GM23338 (cell line): ENCODE measurements at regions not wholly inside any gene's neighbourhood (a gene's known extent, or its start where the extent isn't known, plus 50 kb on each side); places are given as distances from the start of the nearest gene placed in this dataset.

ENCODE experiments used
- ATAC-seq: fragments of 200-7000 bp; cut with Tn5 transposase; 3 replicates; pipeline ENCODE4 v1.9.1; 2020
- DNase-seq: peaks from one replicate; pipeline ENCODE4 v3.0.0-alpha.2; 2015; ENCODE audit warnings: low spot score
- H2AFZ ChIP-seq: fragments of 200-600 bp; sonication (generic); 2 replicates; pipeline ENCODE4 v1.8.0; 2016; ENCODE audit warnings: antibody characterized with exemption, mild to moderate bottlenecking, moderate library complexity
- H3F3A ChIP-seq: fragments of 200-600 bp; sonication (generic); replicated peaks from 2 replicates; pipeline ENCODE4 v1.8.0; 2017; ENCODE audit warnings: antibody characterized with exemption, mixed run types, low read depth
- H3K27ac ChIP-seq: fragments of 200-600 bp; sonication (generic); 2 replicates; pipeline ENCODE4 v1.6.1; 2016; ENCODE audit warnings: low read depth
- H3K27me3 ChIP-seq: fragments of 200-600 bp; sonication (generic); 2 replicates; pipeline ENCODE4 v1.8.0; 2016; ENCODE audit warnings: mild to moderate bottlenecking, mixed run types, moderate library complexity; ENCODE audit not compliant: insufficient read depth
- H3K36me3 ChIP-seq: fragments of 200-600 bp; sonication (generic); 2 replicates; pipeline ENCODE4 v1.8.0; 2016; ENCODE audit warnings: mild to moderate bottlenecking; ENCODE audit not compliant: insufficient read depth
- H3K4me1 ChIP-seq: fragments of 200-600 bp; sonication (generic); 2 replicates; pipeline ENCODE4 v1.8.0; 2016; ENCODE audit warnings: mild to moderate bottlenecking, moderate library complexity; ENCODE audit not compliant: insufficient read depth
- H3K4me2 ChIP-seq: fragments of 200-600 bp; sonication (generic); 2 replicates; pipeline ENCODE4 v1.7.1; 2017; ENCODE audit warnings: mixed run types
- H3K4me3 ChIP-seq: fragments of 200-600 bp; sonication (generic); 2 replicates; pipeline ENCODE4 v1.6.1; 2016; ENCODE audit warnings: mixed run types
- H3K79me2 ChIP-seq: fragments of 200-600 bp; sonication (generic); replicated peaks from 2 replicates; pipeline ENCODE4 v1.8.0; 2017; ENCODE audit warnings: mild to moderate bottlenecking; ENCODE audit not compliant: insufficient read depth
- H3K9me2 ChIP-seq: fragments of 200-600 bp; sonication (generic); 2 replicates; pipeline ENCODE4 v1.8.0; 2017; ENCODE audit not compliant: insufficient read depth
- H4K20me1 ChIP-seq: fragments of 200-600 bp; sonication (generic); replicated peaks from 2 replicates; pipeline ENCODE4 v1.8.0; 2017; ENCODE audit warnings: mild to moderate bottlenecking; ENCODE audit not compliant: insufficient read depth
- H3K27ac Mint-ChIP-seq: 2 replicates; pipeline ENCODE4 v1.8.0; 2020; ENCODE audit warnings: inconsistent platforms, mild to moderate bottlenecking, moderate library complexity, mixed read lengths
- H3K27me3 Mint-ChIP-seq: 3 replicates; pipeline ENCODE4 v1.8.0; 2022; ENCODE audit warnings: low read depth, mild to moderate bottlenecking, moderate library complexity, mixed read lengths, inconsistent platforms; ENCODE audit not compliant: insufficient read depth, poor library complexity
- H3K36me3 Mint-ChIP-seq: 3 replicates; pipeline ENCODE4 v1.8.0; 2021; ENCODE audit warnings: low read depth, mild to moderate bottlenecking, inconsistent platforms, moderate library complexity, mixed read lengths
- H3K4me1 Mint-ChIP-seq: 3 replicates; pipeline ENCODE4 v1.8.0; 2020; ENCODE audit warnings: mild to moderate bottlenecking, inconsistent platforms, mixed read lengths
- H3K4me3 Mint-ChIP-seq: 3 replicates; pipeline ENCODE4 v1.8.0; 2021; ENCODE audit warnings: moderate library complexity, mild to moderate bottlenecking, inconsistent platforms, mixed read lengths
- H3K9me3 Mint-ChIP-seq: 3 replicates; pipeline ENCODE4 v1.8.0; 2020; ENCODE audit warnings: moderate library complexity, mild to moderate bottlenecking, inconsistent platforms, mixed read lengths
- CREB1 ChIP-seq: fragments of 250-450 bp; sonication (Bioruptor Pico); IDR thresholded peaks from 2 replicates; pipeline ENCODE4 v1.5.0; 2020; ENCODE audit warnings: low read depth, mild to moderate bottlenecking, moderate library complexity
- CTCF ChIP-seq, 2 experiments: fragments of 200-600 bp in 1 of 2; sonication (generic) in 1 of 2; conservative IDR thresholded peaks; 2 replicates each; pipeline versions ENCODE4 v1.5.1 to v1.6.1; 2016 to 2017; ENCODE audit warnings: antibody characterized with exemption in 2 of 2, low read depth in 2 of 2, mild to moderate bottlenecking in 2 of 2, moderate library complexity in 1 of 2
- ETS1 ChIP-seq: IDR thresholded peaks from 2 replicates; pipeline ENCODE4 v1.6.1; 2016; ENCODE audit warnings: antibody characterized with exemption
- EZH2 ChIP-seq: fragments of 200-600 bp; sonication (generic); IDR thresholded peaks from one replicate; pipeline ENCODE4 v1.8.0; 2017; ENCODE audit warnings: antibody characterized with exemption, mild to moderate bottlenecking, low read depth; ENCODE audit not compliant: unreplicated experiment
- EZH2phosphoT487 ChIP-seq: fragments of 200-600 bp; sonication (generic); IDR thresholded peaks from one replicate; pipeline ENCODE4 v1.8.1; 2018; ENCODE audit warnings: antibody characterized with exemption; ENCODE audit not compliant: unreplicated experiment
- JUNB ChIP-seq: IDR thresholded peaks from one replicate; pipeline ENCODE4 v1.6.1; 2016; ENCODE audit warnings: antibody characterized with exemption; ENCODE audit not compliant: unreplicated experiment
- NANOG ChIP-seq: IDR thresholded peaks from 2 replicates; pipeline ENCODE4 v1.6.1; 2016; ENCODE audit warnings: antibody characterized with exemption, borderline replicate concordance
- POLR2AphosphoS5 ChIP-seq: IDR thresholded peaks from 2 replicates; pipeline ENCODE4 v1.6.1; 2016; ENCODE audit warnings: antibody characterized with exemption, low read depth
- REST ChIP-seq: IDR thresholded peaks from one replicate; pipeline ENCODE4 v1.6.1; 2018; ENCODE audit warnings: antibody characterized with exemption; ENCODE audit not compliant: unreplicated experiment
- STAT1 ChIP-seq: IDR thresholded peaks from one replicate; pipeline ENCODE4 v1.6.1; 2016; ENCODE audit warnings: antibody characterized with exemption; ENCODE audit not compliant: unreplicated experiment
- ZNF114 ChIP-seq: fragments of 250-450 bp; sonication (Bioruptor Pico); IDR thresholded peaks from 2 replicates; pipeline ENCODE4 v1.5.0; 2020; ENCODE audit warnings: mild to moderate bottlenecking, moderate library complexity
- ZNF331 ChIP-seq: fragments of 250-450 bp; sonication (Bioruptor Pico); IDR thresholded peaks from 2 replicates; pipeline ENCODE4 v1.5.0; 2020; ENCODE audit warnings: low read depth, mild to moderate bottlenecking, moderate library complexity

GRCh38 chr6:98581705-98582104 lies 252.7 kb upstream of the POU3F2 start (continued):
- no peak for TF ChIP-seq REST
- TF ChIP-seq EZH2, result no peak
- TF ChIP-seq ZNF114 (CRISPR knock-in tag), result no peak
- TF ChIP-seq STAT1, result no peak
- no peak for TF ChIP-seq ZNF331 (CRISPR knock-in tag)
- no peak for TF ChIP-seq EZH2phosphoT487
- TF ChIP-seq POLR2AphosphoS5, result no peak
- TF ChIP-seq ETS1, result no peak
- TF ChIP-seq NANOG, result no peak
- no peak for TF ChIP-seq CTCF (conservative IDR thresholded peaks at IDR 0.05; ENCODE audit: low read depth in 2 of 2)
- no peak for TF ChIP-seq CREB1 (CRISPR knock-in tag)
- TF ChIP-seq JUNB, result no peak

- DNase-seq (no peak), ATAC-seq (no peak)
- Mint-ChIP-seq H3K4me1 (peaks cover 12% of the 10 kb centered on the region), H3K27ac (no peak overlapping the region), H3K27me3 (peaks cover 5% of the 10 kb centered on the region), H3K4me3 (no peak overlapping the region), H3K36me3 (no peaks in the 10 kb centered on the region), H3K9me3 (no peaks in the 10 kb centered on the region)
- H3K9me2 ChIP-seq, result no peaks in the 10 kb centered on the region; the same call in 1 of the 2 replicates
- H3K4me1 ChIP-seq, result peaks cover 13% of the 10 kb centered on the region
- no peak overlapping the region for H3K27ac ChIP-seq
- H3K79me2 ChIP-seq, result no peaks in the 10 kb centered on the region
- H4K20me1 ChIP-seq, result no peaks in the 10 kb centered on the region
- no peak overlapping the region for H2AFZ ChIP-seq
- H3K27me3 ChIP-seq, result no peaks in the 10 kb centered on the region
- no peaks in the 10 kb centered on the region for H3F3A ChIP-seq
- H3K36me3 ChIP-seq, result no peaks in the 10 kb centered on the region
- H3K4me3 ChIP-seq, result no peak overlapping the region
- no peak overlapping the region for H3K4me2 ChIP-seq
- TF ChIP-seq ZNF331 (CRISPR knock-in tag) (no peak), ETS1 (no peak), CREB1 (CRISPR knock-in tag) (no peak), ZNF114 (CRISPR knock-in tag) (no peak), NANOG (no peak), EZH2 (no peak), STAT1 (no peak), POLR2AphosphoS5 (no peak), CTCF (conservative IDR thresholded peaks at IDR 0.05; ENCODE audit: low read depth in 2 of 2) (no peak), EZH2phosphoT487 (no peak), JUNB (no peak)
These were observed 250.9 kb upstream of the POU3F2 start for GRCh38 chr6:98583506-98583905.
